Fibroblast of the aortic adventitia (primary cell): ENCODE measurements at regions not wholly inside any gene's neighbourhood (a gene's known extent, or its start where the extent isn't known, plus 50 kb on each side); places are given as distances from the start of the nearest gene placed in this dataset.

ENCODE experiments used
- DNase-seq: peaks from one replicate; pipeline ENCODE4 v3.0.0-alpha.2; 2010; ENCODE audit warnings: low read depth
- H3K4me3 ChIP-seq: 2 replicates; pipeline ENCODE4 v1.5.1; 2011; ENCODE audit warnings: low read depth, mild to moderate bottlenecking, control low read depth, low read length, moderate library complexity
- CTCF ChIP-seq: IDR thresholded peaks from 2 replicates; pipeline ENCODE4 v1.5.1; 2011; ENCODE audit warnings: mild to moderate bottlenecking, low read length, control low read depth, inconsistent platforms; ENCODE audit not compliant: insufficient read depth

GRCh38 chr2:160907738-160908137 is 252.5 kb upstream of the TANK start:
- DNase-seq, result no peak

GRCh38 chr2:160908157-160908556 is 252.1 kb upstream of the TANK start:
- no peak for TF ChIP-seq CTCF
- DNase-seq, result no peak
- H3K4me3 ChIP-seq, result no peak overlapping the region

More at GRCh38 chr2:160907738-160908137, 252.5 kb upstream of the TANK start:
- no peak for TF ChIP-seq CTCF
- no peak overlapping the region for H3K4me3 ChIP-seq

GRCh38 chr2:160909781-160910242 is 250.4 kb upstream of the TANK start:
- no peak for TF ChIP-seq CTCF
- H3K4me3 ChIP-seq, result no peak overlapping the region

GRCh38 chr2:160910681-160911080 is 249.5 kb upstream of the TANK start:
- DNase-seq, result peak; percentile 91
- no peak for TF ChIP-seq CTCF
- no peak overlapping the region for H3K4me3 ChIP-seq

More at GRCh38 chr2:160909781-160910242, 250.4 kb upstream of the TANK start:
- DNase-seq, result peak; percentile 68

- DNase-seq, result no peak
- no peak overlapping the region for H3K4me3 ChIP-seq
- TF ChIP-seq CTCF, result no peak
These were observed 249.0 kb upstream of the TANK start for GRCh38 chr2:160911258-160911657.

- TF ChIP-seq CTCF, result no peak
- no peak overlapping the region for H3K4me3 ChIP-seq
- no peak for DNase-seq
These were observed 248.0 kb upstream of the TANK start for GRCh38 chr2:160912276-160912675.

- no peak for DNase-seq
- no peak overlapping the region for H3K4me3 ChIP-seq
- no peak for TF ChIP-seq CTCF
These were observed 246.9 kb upstream of the TANK start for GRCh38 chr2:160913323-160913722.
